H4 (cell line): ENCODE measurements at regions not wholly inside any gene's neighbourhood (a gene's known extent, or its start where the extent isn't known, plus 50 kb on each side); places are given as distances from the start of the nearest gene placed in this dataset.

Source experiments
- DNase-seq: peaks from one replicate; pipeline ENCODE4 v3.0.0-alpha.2; 2015; ENCODE audit warnings: low spot score

- no peak for DNase-seq
Observed at GRCh38 chr5:155416765-155417164, 403.2 kb downstream of the KIF4B start.

- DNase-seq: no peak
Observed at GRCh38 chr5:155418960-155419579, 405.5 kb downstream of the KIF4B start.

DNA sequence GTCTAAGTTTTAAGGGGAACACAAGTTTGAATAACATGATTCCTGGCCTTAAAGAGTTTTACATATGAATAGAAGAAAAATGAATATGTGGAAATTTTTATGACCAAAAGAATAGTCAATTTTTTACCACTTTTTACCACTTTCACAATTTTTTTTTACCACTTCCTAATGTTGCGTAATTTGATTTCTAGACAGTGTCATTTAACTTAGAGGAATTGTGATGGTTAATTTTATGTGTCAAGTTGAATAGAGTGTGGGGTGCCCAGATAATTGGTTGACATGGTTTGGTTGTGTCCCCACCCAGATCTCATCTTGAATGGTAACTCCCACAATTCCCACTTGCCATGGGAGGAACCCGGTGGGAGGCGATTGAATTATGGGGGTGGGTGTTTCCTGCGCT is 416.6 kb downstream of the KIF4B start:
- DNase-seq: no peak

- DNase-seq: no peak
Observed at GRCh38 chr5:155434267-155434666, 420.7 kb downstream of the KIF4B start.

DNA sequence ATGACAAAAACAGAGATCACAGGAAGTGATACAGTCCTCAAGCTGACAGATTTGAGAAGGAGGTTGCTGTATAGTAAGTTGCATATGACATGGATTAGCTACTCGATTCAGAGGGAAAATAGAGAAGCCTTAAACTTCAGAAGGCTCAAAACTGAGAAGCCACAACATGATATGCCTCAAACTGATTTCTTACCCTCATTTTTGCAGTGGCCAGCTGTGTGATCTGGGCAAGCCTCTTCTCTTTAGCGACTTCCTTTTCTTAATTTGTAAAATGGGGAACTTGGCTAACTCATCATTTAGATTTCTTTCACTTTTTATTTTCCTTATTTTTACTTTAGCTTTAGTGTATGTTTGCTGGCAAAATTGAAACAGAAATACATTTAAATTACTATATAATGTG is 421.1 kb downstream of the KIF4B start:
- DNase-seq: no peak

GRCh38 chr5:155441849-155442248 is 428.3 kb downstream of the KIF4B start:
- DNase-seq: no peak

DNA sequence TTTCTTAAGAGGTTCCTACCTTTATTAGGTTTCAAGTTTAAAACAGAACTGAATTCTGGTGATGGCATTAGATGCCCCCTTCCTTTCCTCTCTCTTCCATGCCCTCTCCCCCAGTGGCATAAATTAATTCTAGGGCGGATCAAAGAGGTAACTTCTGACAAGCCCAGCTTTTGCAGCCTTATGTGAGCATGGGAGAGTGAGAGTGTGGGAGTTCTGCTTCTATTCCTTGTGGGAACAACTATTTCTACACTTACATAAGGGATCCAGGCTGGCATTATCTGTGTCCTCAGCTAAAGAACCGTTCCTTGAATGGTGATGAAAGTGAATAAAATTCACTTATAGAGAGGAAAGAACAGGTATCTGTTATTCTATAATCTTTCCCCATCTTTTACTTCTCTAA is 437.6 kb downstream of the KIF4B start:
- no peak for DNase-seq

DNA sequence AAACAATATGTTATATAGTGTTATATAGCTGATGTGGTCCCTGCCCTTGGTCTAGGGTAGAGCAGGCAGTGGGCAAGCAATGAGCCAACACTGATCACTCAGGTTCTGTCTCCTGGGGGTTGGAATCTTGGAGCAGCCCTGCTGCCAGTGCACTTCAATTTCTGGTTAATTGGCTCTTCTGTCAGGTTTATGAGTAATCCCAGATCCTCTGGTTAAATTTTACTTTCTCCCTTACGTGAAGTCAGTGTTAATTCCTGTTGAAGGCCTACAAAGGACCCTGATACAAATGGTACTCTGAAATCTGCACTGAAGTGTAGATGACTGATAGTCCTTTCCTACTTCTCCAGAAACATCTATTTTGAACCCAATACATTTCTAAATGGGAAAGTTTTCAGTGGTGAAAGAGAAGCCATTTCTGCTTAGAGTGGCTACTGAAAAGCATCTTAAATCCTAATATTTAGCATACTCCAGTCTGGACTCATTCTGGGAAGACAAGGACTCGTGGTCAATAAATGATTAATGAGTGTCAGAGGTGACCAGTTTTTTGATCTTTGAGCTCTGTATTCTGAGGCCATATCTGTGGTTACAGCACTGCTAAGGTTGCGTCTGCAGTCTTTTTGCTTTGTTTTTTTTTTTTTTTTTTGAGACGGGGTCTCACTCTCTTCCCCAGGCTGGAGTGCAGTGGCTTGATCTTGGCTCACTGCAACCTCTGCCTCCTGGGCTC is 442.4 kb downstream of the KIF4B start:
- DNase-seq: no peak

- DNase-seq: no peak
Observed at GRCh38 chr5:155459889-155460500, 446.4 kb downstream of the KIF4B start.

GRCh38 chr5:155460501-155460931 is 447.0 kb downstream of the KIF4B start:
- DNase-seq: no peak

DNA sequence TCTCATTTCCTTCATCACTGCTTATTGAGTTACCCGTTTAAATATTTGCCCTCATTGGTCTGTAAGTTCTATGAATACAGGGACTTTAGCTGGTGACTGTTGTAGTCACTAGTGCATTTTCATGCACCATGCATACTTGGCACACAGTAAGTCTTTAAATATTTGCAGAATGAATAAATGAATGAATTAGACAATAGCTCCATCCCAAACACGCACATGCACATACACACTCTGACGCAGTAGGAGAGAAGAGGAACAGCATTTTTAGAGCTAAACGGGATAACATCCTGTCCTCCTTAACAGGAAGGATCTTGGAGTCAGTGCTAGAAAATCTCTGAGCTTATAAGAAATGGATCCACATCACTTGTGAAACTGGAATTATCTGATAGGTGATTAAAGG is 447.7 kb downstream of the KIF4B start:
- DNase-seq: no peak

DNA sequence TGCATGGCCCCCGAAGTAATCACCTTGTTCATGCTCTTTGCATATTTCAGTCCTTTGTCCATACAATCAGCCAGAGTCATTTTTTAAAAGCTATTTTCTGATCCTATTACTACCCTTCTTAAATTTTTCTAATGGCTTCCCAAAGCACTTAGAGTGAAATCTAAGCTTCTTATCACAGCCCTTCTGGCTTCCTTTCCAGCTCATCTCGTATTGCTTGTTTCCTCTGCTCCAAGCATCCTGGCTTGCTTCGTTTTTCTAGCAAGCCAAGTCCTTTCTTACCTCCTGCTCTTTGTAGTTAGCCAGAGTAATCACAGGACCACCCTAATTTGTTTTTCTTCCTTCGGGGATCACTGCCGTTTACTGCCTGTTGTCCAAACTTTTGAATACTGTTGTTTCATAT is 453.3 kb downstream of the KIF4B start:
- no peak for DNase-seq

GRCh38 chr5:155471027-155471426 is 457.5 kb downstream of the KIF4B start:
- DNase-seq: no peak

DNA sequence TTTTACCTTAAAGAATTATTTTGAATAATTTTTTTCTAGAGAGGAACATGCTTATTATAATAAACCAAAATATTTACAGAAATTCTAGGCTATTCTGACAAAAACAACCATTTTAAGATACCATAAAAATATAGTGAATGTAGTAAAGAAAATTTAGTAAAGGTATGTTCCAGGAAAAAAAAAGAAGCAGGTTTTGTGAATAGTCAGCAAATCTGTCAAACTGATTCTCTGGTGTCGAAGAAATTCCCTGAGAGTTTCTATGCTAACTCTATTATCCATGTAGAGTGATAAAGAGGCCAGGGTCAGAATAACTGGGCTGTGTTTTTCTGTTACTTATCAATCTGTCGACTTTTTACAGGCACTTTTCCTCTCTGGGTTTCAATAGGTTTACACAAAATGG is 459.2 kb downstream of the KIF4B start:
- no peak for DNase-seq

- no peak for DNase-seq
Observed at GRCh38 chr5:155475318-155475717, 461.8 kb downstream of the KIF4B start.

DNA sequence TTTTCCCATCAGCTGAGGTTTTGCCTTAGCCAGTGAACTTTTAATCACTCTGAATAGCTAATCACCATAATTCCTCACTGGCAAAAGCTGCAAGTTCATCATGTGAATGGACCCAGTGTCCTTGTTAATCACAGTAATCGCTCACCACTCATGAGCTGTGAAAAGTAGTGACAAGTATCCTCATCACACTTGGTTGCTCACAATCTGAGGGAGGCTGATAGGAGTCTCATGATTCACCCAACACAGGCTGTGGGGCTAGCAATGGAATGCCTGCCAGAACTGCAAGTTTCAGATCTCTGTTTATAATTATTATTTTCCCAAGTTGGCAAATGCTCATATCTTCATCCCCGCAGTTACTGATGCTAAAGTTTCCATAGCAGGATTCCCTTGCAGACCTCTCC is 467.2 kb downstream of the KIF4B start:
- no peak for DNase-seq

DNA sequence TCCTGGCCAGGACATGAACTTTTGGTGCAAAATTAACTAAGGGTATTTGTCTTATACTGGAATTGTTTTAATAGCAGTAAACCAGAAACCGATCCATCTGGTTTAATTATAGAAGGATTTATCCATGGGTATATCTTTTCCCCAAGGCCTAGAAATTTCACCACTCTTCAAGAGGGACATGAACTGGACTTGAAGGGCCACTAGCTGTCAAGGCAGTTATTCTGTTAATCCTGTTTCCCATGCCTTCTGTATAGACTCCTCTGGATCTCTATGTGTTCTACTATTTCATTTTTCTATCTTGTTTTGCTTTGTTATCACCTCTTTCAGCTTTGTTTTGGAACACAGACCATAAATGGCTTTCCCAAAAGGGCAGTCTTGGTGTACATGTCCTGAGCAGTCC is 467.6 kb downstream of the KIF4B start:
- no peak for DNase-seq

DNA sequence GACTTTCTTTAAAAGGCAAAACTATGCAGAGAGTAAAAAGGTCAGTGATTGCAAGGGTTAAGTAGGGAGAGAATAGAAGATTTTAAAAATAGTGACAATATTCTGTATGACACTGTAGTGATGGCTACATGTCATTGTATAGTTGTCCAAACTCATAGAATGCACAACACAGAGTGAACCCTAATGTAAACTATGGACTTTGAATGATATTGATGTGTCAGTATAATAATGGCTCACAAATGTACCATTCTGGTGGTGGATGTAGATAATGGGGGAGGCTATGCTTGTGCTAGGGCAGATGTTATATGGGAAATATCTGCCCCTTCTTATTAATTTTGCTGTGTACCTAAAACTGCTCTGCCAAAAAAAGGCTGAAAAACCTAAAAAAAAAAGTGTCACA is 468.9 kb downstream of the KIF4B start:
- DNase-seq: no peak

- DNase-seq: no peak
Observed at GRCh38 chr5:155485386-155485785, 471.8 kb downstream of the KIF4B start.

DNA sequence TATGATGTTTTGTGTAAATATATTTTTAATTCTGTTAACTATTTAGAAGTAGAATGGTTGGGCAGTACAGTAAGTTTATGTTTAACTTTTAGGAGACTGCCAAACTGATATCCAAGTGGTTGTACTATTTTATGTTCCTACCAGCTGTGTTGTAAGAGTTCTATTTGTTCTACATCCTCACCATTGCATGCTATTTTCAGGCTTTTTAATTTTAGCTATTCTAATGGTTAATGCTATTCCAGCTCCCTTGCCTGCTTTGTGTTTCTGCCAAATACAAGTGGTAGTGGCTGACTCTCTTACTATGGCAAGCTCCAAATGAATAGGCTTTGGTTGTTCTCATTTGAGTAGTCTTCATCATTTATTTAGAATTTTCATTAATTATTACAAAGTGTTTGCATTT is 476.4 kb downstream of the KIF4B start:
- DNase-seq: no peak

GRCh38 chr5:155492191-155492590 is 478.6 kb downstream of the KIF4B start:
- DNase-seq: no peak

GRCh38 chr5:155504606-155505005 is 491.1 kb downstream of the KIF4B start:
- DNase-seq: no peak

- DNase-seq: no peak
Observed at GRCh38 chr5:155507363-155507762, 493.8 kb downstream of the KIF4B start.
